ENCODE measurements at regions not wholly inside any gene's neighbourhood (a gene's known extent, or its start where the extent isn't known, plus 50 kb on each side); places are given as distances from the start of the nearest gene placed in this dataset.

GRCh38 chr7:81333004-81333403, 414.2 kb upstream of the SEMA3C start:
- TF ChIP-seq EZH2phosphoT487 (IDR thresholded peaks at IDR 0.05; ENCODE audit: insufficient read depth, low read depth), result no peak
- no peak for TF ChIP-seq EZH2 (IDR thresholded peaks at IDR 0.05; ENCODE audit: insufficient read depth, poor library complexity, severe bottlenecking)
